ENCODE measurements at regions not wholly inside any gene's neighbourhood (a gene's known extent, or its start where the extent isn't known, plus 50 kb on each side); places are given as distances from the start of the nearest gene placed in this dataset.

GRCh38 chr21:16002874-16003466, 273.2 kb downstream of the USP25 start:
- no peaks in the 10 kb centered on the region for H3K27me3 ChIP-seq
- no peak overlapping the region for H3K4me3 ChIP-seq
- H3K36me3 ChIP-seq, result no peaks in the 10 kb centered on the region
- H3K9me3 ChIP-seq, result no peaks in the 10 kb centered on the region
- no peak for DNase-seq

DNA sequence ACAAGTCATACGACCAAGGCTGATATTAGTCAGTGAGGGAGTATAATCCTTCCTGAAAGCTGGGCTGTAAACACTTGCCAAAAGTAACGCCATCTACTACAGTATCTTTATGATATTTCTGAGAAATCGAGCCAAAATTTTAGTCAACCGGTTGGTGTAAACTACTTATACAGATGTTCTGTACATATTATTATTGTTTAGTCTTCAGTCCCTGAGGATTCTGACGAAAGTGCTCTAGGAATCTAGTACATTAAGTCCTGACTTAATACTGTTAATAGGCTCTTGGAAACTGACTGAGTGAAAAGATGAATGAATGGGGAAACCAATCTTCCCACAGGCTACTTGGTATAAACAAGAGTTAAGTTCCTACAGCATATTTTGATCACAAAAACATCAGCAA, 274.3 kb downstream of the USP25 start:
- Histone ChIP-seq H3K9me3 (no peaks in the 10 kb centered on the region), H3K27me3 (no peaks in the 10 kb centered on the region), H3K36me3 (no peaks in the 10 kb centered on the region), H3K4me3 (no peak overlapping the region)
- DNase-seq, result no peak

GRCh38 chr21:16004523-16004922, 274.7 kb downstream of the USP25 start:
- Histone ChIP-seq H3K27me3 (no peaks in the 10 kb centered on the region), H3K9me3 (no peaks in the 10 kb centered on the region), H3K4me3 (no peak overlapping the region), H3K36me3 (no peaks in the 10 kb centered on the region)
- DNase-seq, result no peak

DNA sequence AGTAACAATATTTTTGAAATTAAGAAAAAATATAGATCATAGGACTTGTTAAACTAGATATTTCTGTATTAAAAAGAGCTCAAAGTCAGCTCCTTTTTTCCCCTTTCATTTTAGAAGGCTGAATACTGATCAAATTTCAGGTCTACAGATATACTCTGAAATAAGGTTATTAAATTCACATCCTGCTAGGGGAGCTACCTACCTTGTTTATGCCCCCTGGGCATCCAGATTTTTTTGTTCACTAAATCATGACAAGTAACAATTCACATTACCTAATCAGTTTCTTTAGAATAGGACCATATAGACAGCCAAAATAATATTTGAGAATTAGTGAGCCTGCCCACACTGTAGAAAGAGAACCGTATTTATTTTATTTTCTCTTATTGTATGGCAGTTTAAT, 276.2 kb downstream of the USP25 start:
- Histone ChIP-seq H3K27me3 (no peaks in the 10 kb centered on the region), H3K4me3 (no peak overlapping the region), H3K36me3 (no peaks in the 10 kb centered on the region), H3K9me3 (0 out of 2 replicates have a peak, but pooled peaks cover 4% of the 10 kb centered on the region)
- no peak for DNase-seq

GRCh38 chr21:16007943-16008342, 278.2 kb downstream of the USP25 start:
- H3K36me3 ChIP-seq, result no peaks in the 10 kb centered on the region
- H3K9me3 ChIP-seq, result 0 out of 2 replicates have a peak, but pooled peaks cover 4% of the 10 kb centered on the region
- no peaks in the 10 kb centered on the region for H3K27me3 ChIP-seq
- no peak for DNase-seq
- H3K4me3 ChIP-seq, result no peak overlapping the region

GRCh38 chr21:16011719-16012118, 281.9 kb downstream of the USP25 start:
- DNase-seq, result peak; percentile 42

GRCh38 chr21:16013570-16013969, 283.8 kb downstream of the USP25 start:
- DNase-seq, result no peak
- no peaks in the 10 kb centered on the region; the same call in 1 of the 2 replicates for H3K36me3 ChIP-seq
- 0 out of 2 replicates have a peak, but pooled peaks cover 4% of the 10 kb centered on the region for H3K9me3 ChIP-seq
- H3K27me3 ChIP-seq, result no peaks in the 10 kb centered on the region
- peak overlapping the region; percentile 43 for H3K4me3 ChIP-seq

More at GRCh38 chr21:16011719-16012118, 281.9 kb downstream of the USP25 start:
- Histone ChIP-seq H3K27me3 (no peaks in the 10 kb centered on the region), H3K9me3 (0 out of 2 replicates have a peak, but pooled peaks cover 4% of the 10 kb centered on the region), H3K36me3 (no peaks in the 10 kb centered on the region; the same call in 1 of the 2 replicates), H3K4me3 (peak overlapping the region; percentile 43)

DNA sequence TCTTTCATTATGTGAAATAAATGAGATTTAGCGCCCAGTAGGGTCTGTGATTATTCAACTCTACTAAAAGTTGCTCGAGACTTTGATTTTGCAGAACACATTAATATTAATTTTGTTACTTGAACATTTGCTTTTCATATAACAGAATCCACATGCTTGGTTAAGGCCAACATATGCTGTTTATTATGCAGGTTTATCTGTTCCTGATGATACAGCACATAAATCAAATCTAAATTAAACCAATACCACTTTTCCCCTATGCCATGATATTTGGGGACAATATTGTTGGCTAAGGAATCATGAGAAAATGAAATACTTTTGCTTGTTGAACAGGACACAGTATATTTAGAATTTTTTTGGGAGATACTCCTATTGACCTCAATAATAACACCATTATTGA, 291.1 kb downstream of the USP25 start:
- Histone ChIP-seq H3K4me3 (no peak overlapping the region), H3K9me3 (no peaks in the 10 kb centered on the region), H3K36me3 (no peaks in the 10 kb centered on the region; the same call in 1 of the 2 replicates), H3K27me3 (no peaks in the 10 kb centered on the region)
- no peak for DNase-seq

DNA sequence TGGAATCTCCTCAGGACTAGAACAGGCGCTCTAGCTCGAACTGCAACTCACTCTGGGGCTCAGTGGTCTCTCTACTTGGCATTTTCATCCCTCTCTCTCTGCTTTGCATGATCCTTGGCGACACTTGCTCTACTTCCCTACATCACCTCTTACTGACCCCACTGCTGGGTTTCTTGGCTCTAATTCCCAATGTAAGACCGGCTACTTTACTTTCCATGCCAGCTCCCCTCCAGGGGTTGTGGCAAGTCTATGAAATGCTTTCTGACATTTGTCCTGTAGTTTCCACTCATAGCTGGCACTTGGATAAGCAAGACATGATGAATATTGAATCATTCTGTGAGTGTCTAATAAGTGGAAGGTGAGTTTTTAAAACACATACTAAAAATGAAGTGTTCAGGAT, 292.3 kb downstream of the USP25 start:
- H3K9me3 ChIP-seq, result no peaks in the 10 kb centered on the region
- no peak overlapping the region for H3K4me3 ChIP-seq
- no peaks in the 10 kb centered on the region for H3K27me3 ChIP-seq
- no peaks in the 10 kb centered on the region for H3K36me3 ChIP-seq
- peak; percentile 7 for DNase-seq

- DNase-seq, result no peak
- no peaks in the 10 kb centered on the region for H3K9me3 ChIP-seq
- no peaks in the 10 kb centered on the region for H3K36me3 ChIP-seq
These were observed 293.1 kb downstream of the USP25 start for GRCh38 chr21:16022921-16023320.

GRCh38 chr21:16028142-16028541, 298.4 kb downstream of the USP25 start:
- no peaks in the 10 kb centered on the region for H3K9me3 ChIP-seq

More at GRCh38 chr21:16022921-16023320, 293.1 kb downstream of the USP25 start:
- H3K27me3 ChIP-seq, result no peaks in the 10 kb centered on the region
- H3K4me3 ChIP-seq, result no peak overlapping the region

GRCh38 chr21:16028941-16029464, 299.2 kb downstream of the USP25 start:
- Histone ChIP-seq H3K4me3 (no peak overlapping the region), H3K9me3 (no peaks in the 10 kb centered on the region), H3K36me3 (no peaks in the 10 kb centered on the region), H3K27me3 (no peaks in the 10 kb centered on the region)
- DNase-seq, result no peak

More at GRCh38 chr21:16028142-16028541, 298.4 kb downstream of the USP25 start:
- Histone ChIP-seq H3K36me3 (no peaks in the 10 kb centered on the region), H3K27me3 (no peaks in the 10 kb centered on the region), H3K4me3 (no peak overlapping the region)
- no peak for DNase-seq

- H3K27me3 ChIP-seq, result no peaks in the 10 kb centered on the region
- H3K4me3 ChIP-seq, result no peak overlapping the region
- H3K9me3 ChIP-seq, result no peaks in the 10 kb centered on the region
- H3K36me3 ChIP-seq, result no peaks in the 10 kb centered on the region
- no peak for DNase-seq
These were observed 303.4 kb downstream of the USP25 start for GRCh38 chr21:16033193-16033592.

GRCh38 chr21:16034446-16035190, 304.8 kb downstream of the USP25 start:
- no peak for DNase-seq
- H3K4me3 ChIP-seq, result no peak overlapping the region

GRCh38 chr21:16037421-16037955, 307.7 kb downstream of the USP25 start:
- H3K9me3 ChIP-seq, result peaks cover 13% of the 10 kb centered on the region; the same call in 1 of the 2 replicates
- no peak for DNase-seq
- no peak overlapping the region for H3K4me3 ChIP-seq
- no peaks in the 10 kb centered on the region for H3K27me3 ChIP-seq
- H3K36me3 ChIP-seq, result peaks cover 5% of the 10 kb centered on the region; the same call in 1 of the 2 replicates

More at GRCh38 chr21:16034446-16035190, 304.8 kb downstream of the USP25 start:
- Histone ChIP-seq H3K9me3 (peaks cover 1% of the 10 kb centered on the region; the same call in 1 of the 2 replicates), H3K27me3 (no peaks in the 10 kb centered on the region), H3K36me3 (no peaks in the 10 kb centered on the region)

DNA sequence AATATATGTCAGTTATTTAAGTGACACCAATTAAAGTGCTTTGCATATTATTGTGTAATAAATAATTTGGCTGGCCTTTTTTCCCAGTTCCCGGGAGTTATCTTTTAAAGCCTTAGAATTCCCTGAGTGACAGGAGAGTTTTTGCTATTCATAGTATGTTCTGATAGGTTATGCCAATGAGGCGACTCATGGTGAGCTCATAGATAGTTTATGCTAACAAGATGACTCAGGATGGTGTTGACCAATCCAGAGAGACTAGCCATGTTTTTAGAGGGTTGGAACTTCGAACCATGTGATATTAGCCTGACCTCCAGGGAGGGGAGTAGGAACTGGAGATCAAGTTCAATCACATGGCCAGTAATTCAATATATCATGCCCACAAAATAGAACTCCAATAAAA, 310.8 kb downstream of the USP25 start:
- peaks cover 15% of the 10 kb centered on the region; the same call in 1 of the 2 replicates for H3K9me3 ChIP-seq
- DNase-seq, result peak; percentile 54
- peaks cover 5% of the 10 kb centered on the region; the same call in 1 of the 2 replicates for H3K36me3 ChIP-seq
- no peak overlapping the region for H3K4me3 ChIP-seq
- no peaks in the 10 kb centered on the region for H3K27me3 ChIP-seq

- DNase-seq, result no peak
- Histone ChIP-seq H3K4me3 (no peak overlapping the region), H3K36me3 (peaks cover 5% of the 10 kb centered on the region; the same call in 1 of the 2 replicates), H3K9me3 (peaks cover 13% of the 10 kb centered on the region; the same call in 1 of the 2 replicates), H3K27me3 (no peaks in the 10 kb centered on the region)
These were observed 314.9 kb downstream of the USP25 start for GRCh38 chr21:16044676-16045075.

All from MG63 (cell line).